ENCODE measurements at regions not wholly inside any gene's neighbourhood (a gene's known extent, or its start where the extent isn't known, plus 50 kb on each side); places are given as distances from the start of the nearest gene placed in this dataset.

- Histone ChIP-seq H3K9me1 (ENCODE audit: control insufficient read depth, extremely low read depth, insufficient read depth, low read length) (no peaks in the 10 kb centered on the region), H3K27ac (ENCODE audit: control insufficient read depth, insufficient read depth, low read length) (no peak overlapping the region), H2AFZ (ENCODE audit: control insufficient read depth, low read length) (no peak overlapping the region), H3K27me3 (ENCODE audit: control insufficient read depth, extremely low read depth, insufficient read depth, low read length) (no peaks in the 10 kb centered on the region), H3K4me1 (ENCODE audit: control insufficient read depth, extremely low read depth, insufficient read depth, low read length) (peaks cover 9% of the 10 kb centered on the region), H3K4me3 (ENCODE audit: control insufficient read depth in 2 of 3, extremely low read depth in 1 of 3, insufficient read depth in 2 of 3, low read depth in 1 of 3, low read length in 3 of 3) (no peak overlapping the region), H4K20me1 (ENCODE audit: control insufficient read depth, extremely low read depth, insufficient read depth, low read length) (no peaks in the 10 kb centered on the region), H3K36me3 (ENCODE audit: control insufficient read depth in 2 of 2, extremely low read depth in 1 of 2, insufficient read depth in 2 of 2, low read length in 2 of 2) (no peaks in the 10 kb centered on the region), H3K9ac (ENCODE audit: control insufficient read depth, extremely low read depth, insufficient read depth, low read length) (no peak overlapping the region), H3K9me3 (ENCODE audit: control insufficient read depth, low read depth, low read length) (no peaks in the 10 kb centered on the region), H3K79me2 (ENCODE audit: control insufficient read depth, insufficient read depth, low read length) (no peaks in the 10 kb centered on the region), H3K4me2 (ENCODE audit: control insufficient read depth, extremely low read depth, insufficient read depth, low read depth, low read length) (no peak overlapping the region)
- TF ChIP-seq CTCF (optimal IDR thresholded peaks at IDR 0.05 in 1 of 3, IDR thresholded peaks at IDR 0.05 in 1 of 3, conservative IDR thresholded peaks at IDR 0.05 in 1 of 3; ENCODE audit: extremely low read depth in 1 of 3, insufficient read depth in 2 of 3, low read length in 3 of 3) (no peak), EZH2 (IDR thresholded peaks at IDR 0.05; ENCODE audit: low read length) (no peak)
- DNase-seq (ENCODE audit: low read depth, low spot score) (no peak), FAIRE-seq (no peak)
- dilution Hi-C loops (cut with MboI; ENCODE audit: extremely low pct_ligation_motif_present, low sequenced_read_pairs) = no loop called here
These were observed 133.0 kb downstream of the KIF26A start for GRCh38 chr14:104271391-104271790.

- no peaks in the 10 kb centered on the region for H3K9me1 ChIP-seq (ENCODE audit: control insufficient read depth, extremely low read depth, insufficient read depth, low read length)
- no peaks in the 10 kb centered on the region for H3K79me2 ChIP-seq (ENCODE audit: control insufficient read depth, insufficient read depth, low read length)
- TF ChIP-seq CTCF (optimal IDR thresholded peaks at IDR 0.05 in 1 of 3, IDR thresholded peaks at IDR 0.05 in 1 of 3, conservative IDR thresholded peaks at IDR 0.05 in 1 of 3; ENCODE audit: extremely low read depth in 1 of 3, insufficient read depth in 2 of 3, low read length in 3 of 3) (no peak), EZH2 (IDR thresholded peaks at IDR 0.05; ENCODE audit: low read length) (no peak)
- DNase-seq (ENCODE audit: low read depth, low spot score) = no peak
- H3K4me3 ChIP-seq (ENCODE audit: control insufficient read depth in 2 of 3, extremely low read depth in 1 of 3, insufficient read depth in 2 of 3, low read depth in 1 of 3, low read length in 3 of 3) = no peak overlapping the region
- dilution Hi-C loops (cut with MboI; ENCODE audit: extremely low pct_ligation_motif_present, low sequenced_read_pairs) = no loop called here
- no peaks in the 10 kb centered on the region for H3K36me3 ChIP-seq (ENCODE audit: control insufficient read depth in 2 of 2, extremely low read depth in 1 of 2, insufficient read depth in 2 of 2, low read length in 2 of 2)
- H3K4me2 ChIP-seq (ENCODE audit: control insufficient read depth, extremely low read depth, insufficient read depth, low read depth, low read length) = no peak overlapping the region
- no peak overlapping the region for H3K9ac ChIP-seq (ENCODE audit: control insufficient read depth, extremely low read depth, insufficient read depth, low read length)
- peaks cover 10% of the 10 kb centered on the region for H3K4me1 ChIP-seq (ENCODE audit: control insufficient read depth, extremely low read depth, insufficient read depth, low read length)
- H3K27me3 ChIP-seq (ENCODE audit: control insufficient read depth, extremely low read depth, insufficient read depth, low read length) = peaks cover 25% of the 10 kb centered on the region
- H2AFZ ChIP-seq (ENCODE audit: control insufficient read depth, low read length) = no peak overlapping the region
- H4K20me1 ChIP-seq (ENCODE audit: control insufficient read depth, extremely low read depth, insufficient read depth, low read length) = no peaks in the 10 kb centered on the region
- no peak for FAIRE-seq
- H3K27ac ChIP-seq (ENCODE audit: control insufficient read depth, insufficient read depth, low read length) = no peak overlapping the region
- H3K9me3 ChIP-seq (ENCODE audit: control insufficient read depth, low read depth, low read length) = no peaks in the 10 kb centered on the region
These were observed 136.4 kb downstream of the KIF26A start for GRCh38 chr14:104274806-104275205.
